ENCODE measurements at regions not wholly inside any gene's neighbourhood (a gene's known extent, or its start where the extent isn't known, plus 50 kb on each side); places are given as distances from the start of the nearest gene placed in this dataset.

- TF ChIP-seq CTCF (IDR thresholded peaks at IDR 0.05) (no peak), EZH2 (IDR thresholded peaks at IDR 0.05; ENCODE audit: borderline replicate concordance, insufficient read depth, low read depth, low read length, poor library complexity, severe bottlenecking) (no peak)
Measured at GRCh38 chrX:143988356-143988755, 104.5 kb downstream of the UBE2NL start.

Data from B cell (primary cell).